ENCODE measurements at regions not wholly inside any gene's neighbourhood (a gene's known extent, or its start where the extent isn't known, plus 50 kb on each side); places are given as distances from the start of the nearest gene placed in this dataset.

DNA sequence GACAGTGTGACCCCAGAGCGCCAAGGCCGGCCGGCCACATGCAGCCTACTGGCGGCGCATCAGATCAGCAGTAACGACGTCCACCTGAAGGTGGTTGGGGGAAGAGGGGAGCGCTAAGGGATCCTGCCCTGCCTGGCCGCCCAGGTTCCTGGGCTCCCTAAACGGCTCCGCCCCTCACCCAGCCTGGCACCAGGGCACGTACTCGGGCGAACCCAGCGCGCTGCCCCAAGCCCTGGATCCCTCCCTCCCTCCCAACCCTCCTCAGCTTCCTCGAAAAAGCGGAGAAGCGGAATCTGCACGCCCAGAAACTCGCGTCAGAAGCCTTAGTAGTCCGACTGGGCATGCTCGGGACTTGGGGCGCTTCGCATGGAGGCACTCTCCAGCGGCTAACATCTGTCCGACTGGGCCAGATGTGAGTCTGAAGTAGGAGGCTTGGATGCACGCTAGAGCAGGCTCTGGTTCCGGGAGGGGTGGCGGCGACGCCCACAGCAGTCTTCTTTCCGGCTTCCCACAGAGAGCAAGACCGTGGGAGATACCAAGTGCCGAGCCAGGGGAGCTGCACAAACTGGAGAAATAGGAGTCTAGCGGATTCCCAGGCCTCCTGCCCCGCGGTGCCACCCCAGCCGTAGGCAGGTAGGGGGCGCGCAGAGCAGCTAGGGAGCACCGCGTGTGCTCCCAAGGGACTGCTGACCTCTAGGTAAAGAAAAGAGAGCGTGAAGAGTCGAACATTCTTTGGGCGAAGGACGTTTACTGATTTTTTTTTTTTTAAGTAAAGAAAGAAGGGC lies 114.3 kb upstream of the TEX13C start:
- 2% methylated on average over 48 of the region's 48 CpGs for WGBS
- no peak overlapping the region for H3K9ac ChIP-seq (ENCODE audit: low read depth in 1 of 2, low read length in 2 of 2)
- H3K27ac ChIP-seq (ENCODE audit: low read depth in 1 of 2, low read length in 2 of 2), result no peak overlapping the region

DNA sequence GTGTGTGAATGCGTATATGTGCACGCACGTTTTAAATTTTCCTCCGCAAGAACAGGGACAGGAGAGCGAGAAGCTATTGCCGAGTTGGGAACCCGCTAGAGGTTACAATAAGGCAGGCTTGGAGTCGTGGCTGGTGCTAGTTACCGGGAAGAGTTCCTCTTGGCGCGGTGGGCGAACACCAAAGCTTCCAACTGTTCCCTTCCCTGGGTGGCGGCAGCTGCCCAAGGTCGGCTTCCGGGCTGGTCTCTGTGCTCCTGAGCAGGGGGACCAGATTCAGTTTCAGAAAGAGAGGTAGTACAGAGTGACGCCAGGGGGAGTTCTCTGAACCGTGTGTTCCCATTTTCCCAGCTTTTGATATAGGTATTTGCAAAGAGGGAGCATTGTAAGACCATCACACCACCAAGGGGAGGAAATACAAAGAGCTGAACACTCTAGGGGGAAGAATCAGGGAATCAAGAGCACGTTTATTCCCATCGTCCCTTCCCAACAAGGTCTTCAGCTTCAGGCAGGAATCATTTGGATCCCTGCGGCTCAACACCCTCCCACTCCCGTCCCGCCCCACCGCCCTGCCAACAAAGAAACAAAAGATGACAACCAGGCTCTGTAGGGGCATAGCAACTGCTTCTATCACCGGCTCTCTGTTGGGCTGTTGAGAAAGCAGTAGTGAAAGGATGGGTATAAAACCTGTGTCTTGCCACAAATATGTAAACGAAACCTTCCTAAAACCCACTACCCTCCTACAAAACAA lies 113.6 kb upstream of the TEX13C start:
- Histone ChIP-seq H3K27ac (ENCODE audit: low read depth in 1 of 2, low read length in 2 of 2) (no peak overlapping the region), H3K9ac (ENCODE audit: low read depth in 1 of 2, low read length in 2 of 2) (peak overlapping the region in 1 of 2 donors; percentile 19), H3K4me1 (ENCODE audit: control insufficient read depth in 4 of 4, insufficient read depth in 4 of 4, low read length in 3 of 4) (peaks cover 3 to 22% (median 12%) of the 10 kb centered on the region in 4 donors), H3K9me3 (ENCODE audit: control insufficient read depth in 4 of 4, low read length in 3 of 4) (no peaks in the 10 kb centered on the region), H3K4me3 (ENCODE audit: low read depth in 1 of 3, low read length in 3 of 3) (peak overlapping the region; percentile 9 to 59 (median 51)), H3K27me3 (ENCODE audit: control insufficient read depth in 4 of 4, insufficient read depth in 4 of 4, low read length in 3 of 4) (no peaks in the 10 kb centered on the region), H3K36me3 (ENCODE audit: control insufficient read depth in 4 of 4, insufficient read depth in 3 of 4, low read depth in 1 of 4, low read length in 3 of 4) (no peaks in the 10 kb centered on the region)
- TF ChIP-seq ZBTB33 (IDR thresholded peaks at IDR 0.05) (no peak), REST (IDR thresholded peaks at IDR 0.05) (no peak)
- DNase-seq (ENCODE audit: low spot score), result no peak
- 12% methylated on average over 25 of the region's 25 CpGs for WGBS

More for the DNA sequence above, 114.3 kb upstream of the TEX13C start:
- TF ChIP-seq JUND (IDR thresholded peaks at IDR 0.05), result no peak
- peak; percentile 4 to 45 for TF ChIP-seq RAD21 (IDR thresholded peaks at IDR 0.05)
- no peak for TF ChIP-seq HNF4A (conservative IDR thresholded peaks at IDR 0.05)
- no peak for TF ChIP-seq SP1 (IDR thresholded peaks at IDR 0.05)
- TF ChIP-seq ATF3 (IDR thresholded peaks at IDR 0.05), result no peak
- TF ChIP-seq MAX (IDR thresholded peaks at IDR 0.05), result no peak
- peak in 1 of 2 donors; percentile 24 for TF ChIP-seq GABPA (IDR thresholded peaks at IDR 0.05 in 1 of 2, conservative IDR thresholded peaks at IDR 0.05 in 1 of 2)
- no peak for TF ChIP-seq YY1 (IDR thresholded peaks at IDR 0.05)
- peak; percentile 42 for TF ChIP-seq CTCF (IDR thresholded peaks at IDR 0.05; ENCODE audit: low read depth, low read length, missing input control)
- H3K4me3 ChIP-seq (ENCODE audit: low read depth in 1 of 3, low read length in 3 of 3), result peak overlapping the region; percentile 9 to 59 (median 51)
- no peaks in the 10 kb centered on the region for H3K36me3 ChIP-seq (ENCODE audit: control insufficient read depth in 4 of 4, insufficient read depth in 3 of 4, low read depth in 1 of 4, low read length in 3 of 4)
- no peaks in the 10 kb centered on the region for H3K9me3 ChIP-seq (ENCODE audit: control insufficient read depth in 4 of 4, low read length in 3 of 4)
- H3K27me3 ChIP-seq (ENCODE audit: control insufficient read depth in 4 of 4, insufficient read depth in 4 of 4, low read length in 3 of 4), result no peaks in the 10 kb centered on the region
- peak; percentile 32 for DNase-seq (ENCODE audit: low spot score)
- H3K4me1 ChIP-seq (ENCODE audit: control insufficient read depth in 4 of 4, insufficient read depth in 4 of 4, low read length in 3 of 4), result peaks cover 3 to 22% (median 12%) of the 10 kb centered on the region in 4 donors

Measured in liver (tissue), 8 donors.